Adrenal gland (tissue), 5 donors: ENCODE measurements at regions not wholly inside any gene's neighbourhood (a gene's known extent, or its start where the extent isn't known, plus 50 kb on each side); places are given as distances from the start of the nearest gene placed in this dataset.

ENCODE experiments used
- CTCF ChIP-seq, 6 experiments: fragments of 450-650 bp in 4 of 6; fragments of 200-600 bp in 2 of 6; sonication (generic) in 1 of 6; IDR thresholded peaks; 1 replicate in 5 of 6; 2 replicates in 1 of 6; pipeline versions ENCODE4 v1.5.1 to v1.8.0; 2016 to 2021; ENCODE audit warnings: antibody characterized with exemption in 6 of 6, mild to moderate bottlenecking in 2 of 6, moderate library complexity in 1 of 6
- POLR2A ChIP-seq, 2 donors: fragments of 450-650 bp; IDR thresholded peaks; one replicate each; pipeline ENCODE4 v1.6.1; 2017; ENCODE audit warnings: antibody characterized with exemption in 2 of 2, mild to moderate bottlenecking in 2 of 2, moderate library complexity in 1 of 2
- donor health status: DM: no; HTN: no; CAD: no.

- TF ChIP-seq CTCF (IDR thresholded peaks at IDR 0.05) (no peak), POLR2A (IDR thresholded peaks at IDR 0.05) (no peak)
These were observed 1148.0 kb upstream of the CELF2 start for GRCh38 chr10:9869606-9870176.
